Lung (tissue), 11 donors: ENCODE measurements at regions not wholly inside any gene's neighbourhood (a gene's known extent, or its start where the extent isn't known, plus 50 kb on each side); places are given as distances from the start of the nearest gene placed in this dataset.

Source experiments
- ATAC-seq: fragments of 200-7000 bp; cut with Tn5 transposase; one replicate; pipeline ENCODE4 v1.9.1; 2020; ENCODE audit warnings: moderate number of reproducible peaks; ENCODE audit not compliant: insufficient read depth, low FRiP score
- DNase-seq, 3 donors: peaks; one replicate each; pipeline ENCODE4 v3.0.0-alpha.2; 2013 to 2017
- H3K27ac ChIP-seq, 2 donors: one replicate each; pipeline ENCODE4 v1.5.1; 2013; ENCODE audit warnings: mild to moderate bottlenecking in 2 of 2, moderate library complexity in 2 of 2, control low read depth in 1 of 2, inconsistent platforms in 1 of 2, low read depth in 1 of 2, low read length in 1 of 2
- H3K27me3 ChIP-seq, 3 donors: one replicate each; pipeline ENCODE4 v1.5.1; 2013; ENCODE audit warnings: low read length in 2 of 3; ENCODE audit not compliant: control insufficient read depth in 3 of 3, insufficient read depth in 3 of 3
- H3K36me3 ChIP-seq, 4 donors: one replicate each; pipeline ENCODE4 v1.5.1; 2013; ENCODE audit warnings: low read length in 4 of 4, mild to moderate bottlenecking in 1 of 4, moderate library complexity in 1 of 4; ENCODE audit not compliant: control insufficient read depth in 4 of 4, insufficient read depth in 4 of 4
- H3K4me1 ChIP-seq, 5 donors: one replicate each; pipeline ENCODE4 v1.5.1; 2013; ENCODE audit warnings: low read length in 5 of 5, mild to moderate bottlenecking in 2 of 5, moderate library complexity in 1 of 5; ENCODE audit not compliant: control insufficient read depth in 5 of 5, insufficient read depth in 5 of 5
- H3K4me3 ChIP-seq: one replicate; pipeline ENCODE4 v1.5.1; 2013; ENCODE audit warnings: mild to moderate bottlenecking, control low read depth, moderate library complexity
- H3K9ac ChIP-seq, 2 donors: one replicate each; pipeline ENCODE4 v1.5.1; 2013; ENCODE audit warnings: low read length in 2 of 2, control low read depth in 1 of 2; ENCODE audit not compliant: insufficient read depth in 1 of 2
- H3K9me3 ChIP-seq, 4 donors: one replicate each; pipeline ENCODE4 v1.5.1; 2013; ENCODE audit warnings: low read length in 3 of 4, mild to moderate bottlenecking in 1 of 4, moderate library complexity in 1 of 4; ENCODE audit not compliant: control insufficient read depth in 4 of 4, insufficient read depth in 3 of 4
- CTCF ChIP-seq: IDR thresholded peaks from 2 replicates; pipeline ENCODE4 v1.5.1; 2012; ENCODE audit warnings: mild to moderate bottlenecking; ENCODE audit errors: control extremely low read depth, extremely low read depth
- WGBS, 2 donors: extraction: QIAGEN DNeasy Blood & Tissue Kit; methylation state at CpG; one replicate each; pipeline ENCODE4 v1.1.7; 2013; 5-methylcytosine and 5-hydroxymethylcytosine counted together
- donor health status: control.
- donor health status: control.
- donor health status: Bipolar disorder and iron deficiency.
- donor health status: healthy.
- donor health status: DM: yes; HTN: yes; CAD: no.

DNA sequence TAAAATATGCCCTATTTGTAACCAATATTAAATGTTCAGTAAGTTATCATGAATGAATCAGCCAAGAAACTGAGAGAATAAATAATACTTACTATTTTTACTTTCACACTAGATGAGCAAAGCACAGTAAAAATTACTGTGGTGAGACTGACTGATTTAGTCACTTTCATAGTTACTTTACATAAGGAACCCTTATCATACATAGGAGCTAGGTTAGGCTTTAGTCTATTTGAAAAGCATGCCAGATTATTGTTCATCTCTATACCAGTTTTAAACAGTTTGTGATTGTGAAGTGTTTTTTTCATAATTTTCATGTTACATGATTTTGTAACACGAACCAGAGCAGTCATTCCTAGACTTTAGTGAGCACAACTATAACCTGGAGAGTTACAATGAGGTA lies 80.7 kb upstream of the MAGI2 start:
- Histone ChIP-seq H3K4me3 (no peak overlapping the region), H3K4me1 (no peaks in the 10 kb centered on the region), H3K27ac (no peak overlapping the region), H3K9ac (no peak overlapping the region), H3K36me3 (no peaks in the 10 kb centered on the region), H3K9me3 (no peaks in the 10 kb centered on the region), H3K27me3 (no peaks in the 10 kb centered on the region)
- WGBS, 2 donors, result 53 to 54% methylated on average over 1 of the region's 1 CpG
- no peak for DNase-seq
- no peak for ATAC-seq
- no peak for TF ChIP-seq CTCF

GRCh38 chr7:79531905-79532664 lies 78.6 kb upstream of the MAGI2 start:
- 84 to 88% methylated on average over 4 of the region's 4 CpGs for WGBS, 2 donors
- no peak for DNase-seq
- Histone ChIP-seq H3K27me3 (no peaks in the 10 kb centered on the region), H3K4me3 (no peak overlapping the region), H3K4me1 (no peaks in the 10 kb centered on the region), H3K36me3 (no peaks in the 10 kb centered on the region), H3K9ac (no peak overlapping the region), H3K27ac (no peak overlapping the region), H3K9me3 (no peaks in the 10 kb centered on the region)
- ATAC-seq, result no peak
- TF ChIP-seq CTCF, result no peak

DNA sequence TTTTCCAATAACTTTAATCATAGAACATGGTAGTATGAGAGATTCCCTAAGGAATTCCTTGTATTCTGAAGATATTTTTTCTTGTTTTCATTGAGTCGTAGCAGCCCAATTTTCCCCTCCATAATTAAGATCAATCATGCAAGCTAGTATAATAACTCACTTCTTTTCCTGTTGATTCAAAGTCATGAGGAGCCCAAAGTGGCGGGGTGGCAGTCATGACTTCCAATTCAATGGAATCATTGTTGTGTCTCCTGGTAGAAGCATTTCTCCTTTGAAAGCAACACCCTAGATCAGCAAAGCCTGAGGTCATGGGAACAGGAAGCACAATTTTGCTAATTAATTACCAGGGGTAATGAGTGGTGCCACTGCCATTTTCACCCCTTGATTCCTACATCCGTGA lies 77.6 kb upstream of the MAGI2 start:
- DNase-seq, result no peak
- no peaks in the 10 kb centered on the region for H3K4me1 ChIP-seq
- WGBS, 2 donors, result 84 to 87% methylated on average over 3 of the region's 3 CpGs
- ATAC-seq, result no peak
- H3K4me3 ChIP-seq, result no peak overlapping the region
- H3K27me3 ChIP-seq, result no peaks in the 10 kb centered on the region
- no peak for TF ChIP-seq CTCF
- no peak overlapping the region for H3K9ac ChIP-seq
- no peaks in the 10 kb centered on the region for H3K9me3 ChIP-seq
- H3K27ac ChIP-seq, result no peak overlapping the region
- no peaks in the 10 kb centered on the region for H3K36me3 ChIP-seq

DNA sequence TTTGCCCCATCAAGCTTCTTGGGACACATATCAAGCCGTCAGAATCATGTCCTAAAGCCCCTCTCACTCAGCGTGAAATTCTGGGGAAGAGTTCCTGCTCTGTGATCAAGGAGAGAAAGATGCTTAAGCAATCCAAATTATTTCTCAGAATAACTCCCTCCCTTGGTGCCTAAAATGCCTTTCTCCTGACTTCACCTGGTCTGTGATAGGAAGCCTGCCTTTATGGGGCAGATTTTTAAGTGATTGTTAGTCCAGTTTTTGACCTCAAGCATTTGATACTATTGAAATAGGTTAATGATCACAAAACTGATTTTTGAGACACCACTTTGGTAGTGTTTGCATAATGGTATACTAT lies 76.4 kb upstream of the MAGI2 start:
- TF ChIP-seq CTCF, result no peak
- Histone ChIP-seq H3K9ac (no peak overlapping the region), H3K4me1 (no peaks in the 10 kb centered on the region), H3K27ac (no peak overlapping the region), H3K27me3 (no peaks in the 10 kb centered on the region), H3K9me3 (no peaks in the 10 kb centered on the region), H3K4me3 (no peak overlapping the region), H3K36me3 (no peaks in the 10 kb centered on the region)
- WGBS, 2 donors, result 73 to 83% methylated on average over 2 of the region's 2 CpGs
- ATAC-seq (no peak), DNase-seq (no peak)
